ENCODE measurements at regions not wholly inside any gene's neighbourhood (a gene's known extent, or its start where the extent isn't known, plus 50 kb on each side); places are given as distances from the start of the nearest gene placed in this dataset.
"Not testable (repeated sequence)": the region's sequence is repeated elsewhere in the genome, so short reads cannot be mapped to it uniquely, and the experiment has no call there.

DNA sequence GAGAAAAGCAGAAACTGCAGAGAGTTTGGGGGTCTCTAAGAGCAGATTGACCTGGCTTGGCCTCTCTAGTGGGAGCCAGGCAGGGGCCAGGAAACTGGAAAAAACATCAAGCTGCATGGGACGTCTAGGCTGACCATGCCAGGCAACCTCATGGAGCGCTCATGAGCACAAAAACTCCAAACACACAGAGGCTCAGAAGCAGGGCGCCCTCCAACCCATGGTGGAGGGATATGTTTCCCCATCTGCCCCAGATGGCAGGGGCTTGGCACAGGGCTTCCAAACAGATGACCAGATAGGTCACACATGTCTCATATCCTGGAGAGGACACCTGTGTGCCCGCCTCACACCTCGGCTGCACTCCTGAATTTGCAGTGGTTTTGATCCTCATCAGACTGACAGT is 879.0 kb downstream of the UQCRFS1 start:
- no peak for DNase-seq

DNA sequence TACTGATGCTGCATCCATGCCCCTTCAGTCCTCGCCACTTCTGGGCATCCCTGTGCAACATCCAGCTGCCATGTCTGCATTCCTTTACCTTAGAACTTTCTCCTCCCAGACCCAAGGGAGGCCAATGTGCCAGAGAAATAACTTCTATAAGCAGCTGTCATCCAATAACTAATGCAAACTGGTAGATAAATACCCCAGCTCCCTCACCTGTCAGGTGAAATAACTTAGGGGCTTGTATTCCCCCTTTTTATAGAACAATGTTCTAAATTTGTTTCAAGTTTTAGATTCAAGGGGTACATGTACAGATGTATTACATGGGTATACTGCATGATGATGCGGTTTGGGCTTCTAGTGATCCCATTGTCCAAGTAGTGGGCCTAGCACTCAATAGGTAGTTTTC is 880.1 kb downstream of the UQCRFS1 start:
- no peak for DNase-seq

DNA sequence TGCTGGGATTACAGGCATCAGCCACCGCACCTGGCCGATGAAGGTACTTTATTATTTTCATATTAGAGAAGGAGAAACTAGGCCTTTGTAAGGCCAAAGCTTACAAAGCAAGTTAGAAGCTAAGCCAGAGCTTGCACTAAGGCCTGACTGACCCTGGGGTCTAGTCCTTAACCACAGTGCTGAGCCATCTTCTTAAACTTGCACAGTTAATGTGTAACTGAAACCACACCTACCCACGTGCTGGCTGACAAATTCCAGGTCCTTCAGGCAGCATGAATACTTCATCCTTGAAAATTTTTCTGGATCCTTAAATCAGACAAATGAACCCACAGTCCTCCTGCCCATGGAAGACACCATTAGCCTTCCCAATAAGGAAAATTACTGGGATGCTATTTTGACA is 880.6 kb downstream of the UQCRFS1 start:
- DNase-seq, result no peak

DNA sequence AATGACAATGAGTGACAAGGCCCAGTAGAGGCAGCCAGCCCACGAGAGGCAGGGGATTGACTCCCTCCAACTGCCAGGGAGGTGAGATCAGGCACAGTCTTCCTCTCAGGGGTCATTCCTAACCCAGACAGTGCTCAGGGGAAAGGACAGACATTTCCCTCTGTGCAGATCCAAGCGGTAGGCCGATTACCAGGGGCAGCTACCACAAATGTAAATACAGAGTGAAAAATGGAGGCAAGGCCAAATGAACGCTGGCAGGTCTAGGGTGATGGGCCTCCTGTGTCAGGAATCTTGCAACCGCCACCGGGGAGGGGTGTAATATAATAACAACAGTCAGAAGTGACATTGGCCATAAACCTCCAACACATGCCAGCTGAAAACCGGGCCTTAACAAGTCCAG is 881.4 kb downstream of the UQCRFS1 start:
- DNase-seq, result no peak

DNA sequence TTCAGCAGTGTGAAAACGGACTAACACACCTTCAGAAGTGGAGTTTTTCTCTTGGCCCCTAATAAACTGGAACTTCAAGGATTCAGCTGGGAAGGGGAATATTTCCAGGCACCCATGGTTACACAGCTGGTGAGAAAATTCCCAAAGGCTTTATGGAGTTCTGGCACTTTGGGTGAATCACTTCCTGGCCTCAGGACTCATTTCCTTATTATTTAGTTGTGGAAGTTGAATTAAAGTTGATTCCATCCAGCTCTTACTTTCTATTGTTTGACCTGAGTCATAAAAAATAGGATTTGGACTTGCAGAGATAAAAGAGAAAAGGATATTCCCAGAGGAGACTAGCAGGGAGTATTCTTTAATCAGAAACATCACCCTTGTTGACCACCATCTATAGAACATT is 882.1 kb downstream of the UQCRFS1 start:
- no peak for DNase-seq

DNA sequence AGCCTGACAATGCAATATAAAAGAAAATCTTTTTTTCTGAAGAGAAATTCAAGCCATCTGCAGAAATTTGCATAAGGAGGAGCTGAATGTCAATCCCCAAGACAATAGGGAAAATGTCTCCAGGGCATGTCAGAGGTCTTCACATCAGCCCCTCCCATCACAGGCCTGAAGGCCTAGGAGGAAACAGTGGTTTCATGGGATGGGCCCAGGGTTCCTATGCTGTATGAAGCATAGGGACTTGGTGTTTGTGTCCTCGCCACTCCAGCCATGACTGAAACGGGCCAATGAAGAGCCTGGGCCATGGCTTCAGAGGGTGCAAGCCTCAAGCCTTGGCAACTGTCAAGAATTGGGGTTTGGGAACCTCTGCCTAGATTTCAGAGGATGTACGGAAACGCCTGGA is 883.5 kb downstream of the UQCRFS1 start:
- no peak for DNase-seq

DNA sequence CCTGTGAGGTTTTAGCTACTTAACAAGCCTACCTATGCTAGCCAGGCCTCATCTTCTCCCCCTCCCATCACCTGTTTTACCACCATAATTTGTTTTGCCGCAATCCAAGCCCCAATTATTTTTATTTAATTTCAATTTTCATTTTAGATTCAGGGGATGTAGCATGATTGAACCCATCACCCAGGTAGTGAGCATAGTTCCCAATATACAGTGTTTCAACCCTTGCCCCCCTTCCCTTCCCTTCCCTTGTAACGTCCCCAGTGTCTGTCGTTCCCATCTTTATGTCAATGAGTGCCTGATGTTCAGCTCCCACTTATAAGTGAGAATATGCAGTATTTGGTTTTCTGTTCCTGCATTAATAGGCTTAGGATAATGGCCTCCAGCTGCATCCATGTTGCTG is 885.0 kb downstream of the UQCRFS1 start:
- DNase-seq, result no peak

DNA sequence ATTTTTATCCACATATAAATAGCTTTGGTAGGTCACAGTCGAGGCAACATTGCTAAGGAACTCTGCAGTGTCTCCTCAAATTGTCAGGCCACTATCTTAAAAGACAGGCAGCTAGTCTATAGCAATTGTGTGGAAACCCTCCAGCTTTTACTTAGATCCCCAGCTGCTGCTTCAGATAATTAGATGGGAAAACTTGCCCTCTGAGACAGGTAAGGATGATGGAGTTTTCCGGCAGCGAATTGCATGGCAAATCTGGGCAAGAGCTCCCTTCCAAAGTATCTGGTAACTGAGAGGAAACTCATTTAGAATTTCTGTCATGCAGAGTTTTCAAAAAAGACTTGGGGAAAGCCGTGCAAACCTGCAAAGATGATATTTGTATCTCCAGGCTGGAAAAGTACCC is 886.2 kb downstream of the UQCRFS1 start:
- DNase-seq, result no peak

DNA sequence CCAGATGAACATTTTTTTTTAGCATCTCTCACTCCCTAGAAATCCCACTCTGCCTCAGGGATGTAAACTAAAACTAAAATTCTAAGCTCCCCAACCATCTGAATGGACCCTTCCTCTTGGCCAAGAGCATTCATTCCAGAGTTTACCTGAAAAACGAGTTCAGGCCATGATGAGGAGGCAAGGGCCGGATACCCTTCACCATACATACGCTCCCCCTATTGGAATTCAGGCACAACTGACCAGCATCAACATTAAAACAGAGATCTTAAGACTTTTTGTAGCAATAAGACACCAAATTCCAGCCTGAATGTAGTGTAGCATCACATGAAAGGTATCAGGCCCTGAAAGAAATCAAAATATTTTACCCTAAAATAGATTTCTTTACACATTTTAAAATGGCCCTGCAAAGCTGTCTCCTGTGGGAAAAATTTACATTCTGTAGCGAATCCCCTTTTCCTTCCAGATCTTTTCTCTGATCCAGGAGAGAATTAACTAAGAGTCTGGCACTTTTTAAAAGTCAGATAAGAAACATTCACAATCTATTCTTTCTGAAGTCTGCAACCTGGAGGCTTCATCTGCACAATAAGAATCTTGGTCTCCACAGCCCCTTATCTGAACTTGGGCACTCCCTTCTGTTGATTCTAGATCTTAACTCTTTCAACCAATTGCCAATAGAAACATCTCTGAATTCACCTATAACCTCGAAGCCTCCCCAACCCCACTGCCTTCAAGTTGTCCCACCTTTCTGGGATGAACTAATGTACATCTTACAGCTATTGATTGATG is 888.5 kb downstream of the UQCRFS1 start:
- no peak for DNase-seq

DNA sequence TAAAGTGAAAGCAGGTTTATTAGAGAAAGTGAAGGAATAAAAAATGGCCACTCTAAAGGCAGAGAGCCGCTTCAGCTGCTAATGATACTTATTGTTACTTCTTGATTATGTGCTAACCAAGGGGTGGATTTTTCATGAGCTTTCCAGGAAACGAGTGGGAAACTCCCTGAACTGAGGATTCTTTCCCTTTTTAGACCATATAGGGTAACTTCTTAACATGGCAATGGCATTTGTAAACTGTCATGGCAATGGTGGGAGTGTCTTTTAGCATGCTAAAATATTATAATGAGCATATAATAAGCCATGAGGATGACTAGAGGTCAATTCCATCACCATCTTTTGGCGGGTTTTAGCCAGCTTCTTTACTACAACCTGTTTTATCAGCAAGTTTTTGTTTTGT is 890.0 kb downstream of the UQCRFS1 start:
- no peak for DNase-seq

DNA sequence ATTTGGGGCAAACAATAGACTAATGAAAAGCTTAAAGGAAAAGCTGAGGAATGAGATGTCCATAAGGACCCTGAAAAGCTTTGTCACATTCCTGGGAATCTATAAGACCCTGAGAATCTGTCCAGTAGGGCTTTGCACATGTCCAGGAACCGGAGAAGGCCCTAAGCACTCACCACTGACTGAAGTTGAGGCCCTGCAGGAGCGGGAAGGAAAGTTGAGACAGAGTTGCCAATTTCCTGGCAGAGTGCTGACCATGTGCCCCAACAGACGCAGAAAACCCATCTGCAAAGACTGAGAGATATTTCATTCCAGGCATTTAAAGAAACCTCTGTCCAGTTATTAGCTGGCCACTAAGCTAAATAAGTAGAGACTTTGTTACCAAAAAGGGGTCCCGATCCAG is 890.5 kb downstream of the UQCRFS1 start:
- no peak for DNase-seq

DNA sequence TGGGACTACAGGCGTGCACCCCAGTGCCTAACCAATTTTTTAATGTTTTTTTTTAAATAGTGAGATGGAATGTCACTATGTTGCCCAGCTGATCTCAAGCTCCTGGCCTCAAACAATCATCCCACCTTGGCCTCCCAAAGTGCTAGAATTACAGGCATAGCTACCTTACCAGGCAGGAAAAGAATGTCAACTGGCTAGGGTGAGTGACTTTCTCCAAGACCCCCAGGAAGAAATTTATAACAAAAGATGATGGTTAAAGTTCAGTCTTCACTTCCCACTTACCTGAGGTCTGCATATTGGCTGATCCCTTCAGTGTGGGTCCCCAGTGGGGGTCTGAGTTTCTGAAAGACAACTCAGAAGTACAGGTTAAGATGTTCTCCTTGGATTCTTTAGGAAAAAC is 893.0 kb downstream of the UQCRFS1 start:
- DNase-seq, result no peak

DNA sequence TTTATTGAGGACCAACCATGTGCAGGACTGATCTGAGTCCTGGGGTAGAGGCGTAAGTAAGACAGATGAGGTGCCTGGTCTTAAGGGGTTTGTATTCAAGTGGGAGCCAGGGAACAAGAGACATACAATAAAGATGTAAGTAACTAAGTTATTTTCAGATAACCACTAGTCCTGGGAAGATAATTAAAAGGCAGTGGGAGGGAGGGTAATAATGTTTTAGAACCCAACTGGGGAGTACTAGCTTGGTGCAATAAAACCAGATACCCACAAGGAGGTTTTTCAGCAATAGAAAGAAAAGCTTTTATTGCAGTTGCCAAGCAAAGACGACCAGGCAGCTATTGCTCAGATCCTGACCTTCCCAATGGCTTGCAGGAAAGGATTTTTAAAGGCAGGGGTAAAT is 893.7 kb downstream of the UQCRFS1 start:
- no peak for DNase-seq

DNA sequence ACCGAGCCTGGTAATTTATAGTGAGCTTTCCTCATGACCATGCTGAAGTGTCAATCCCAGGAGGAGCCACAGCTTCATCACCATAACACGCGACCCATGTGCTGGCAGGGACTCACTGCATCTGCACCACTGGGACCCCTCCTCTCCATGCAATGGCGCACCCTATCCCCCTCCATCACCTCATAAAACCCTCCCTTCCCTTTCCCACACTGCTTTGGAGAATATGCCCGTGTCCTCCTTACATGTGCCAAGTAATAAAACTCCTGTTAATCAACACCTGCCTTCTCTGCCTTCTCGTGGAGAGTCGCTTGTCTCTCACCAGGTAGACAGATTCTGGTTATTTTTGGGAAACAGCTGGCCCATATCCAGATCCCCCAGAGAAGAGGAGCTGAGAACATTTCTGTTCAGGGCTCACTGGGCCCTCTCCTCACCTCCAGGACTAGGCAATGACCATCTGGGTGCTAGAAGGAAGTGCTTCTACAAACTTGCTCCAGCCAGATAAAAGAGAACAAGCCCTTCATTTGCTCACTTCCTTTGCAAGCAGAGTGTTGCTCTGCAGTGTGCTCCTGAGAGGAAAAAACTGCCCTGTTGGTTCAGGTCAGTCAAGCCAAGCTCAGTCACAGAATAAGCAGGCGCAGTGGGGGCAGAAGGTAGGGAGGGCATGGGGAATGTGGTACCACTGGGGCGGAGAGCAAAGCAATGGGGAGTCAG is 894.3 kb downstream of the UQCRFS1 start:
- DNase-seq, result no peak

DNA sequence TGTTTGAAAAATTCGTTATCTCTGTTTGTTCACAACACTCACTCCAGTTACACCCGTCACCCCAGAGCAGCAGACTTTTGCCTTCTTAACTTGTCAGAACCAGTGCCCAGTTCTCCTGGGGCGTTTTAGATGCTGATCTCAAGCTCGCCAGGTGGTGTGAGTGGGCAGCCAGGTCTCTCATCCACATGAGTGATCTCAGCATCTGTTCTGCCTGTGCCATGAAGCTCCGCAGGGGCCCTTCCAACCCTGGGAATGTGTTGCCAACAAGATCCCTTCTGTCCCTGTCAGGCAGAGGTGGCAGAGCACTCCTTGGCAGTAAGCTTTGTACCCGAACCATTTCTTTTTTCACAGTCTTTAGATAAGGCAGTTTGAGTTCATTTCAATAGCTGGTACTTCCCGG is 896.5 kb downstream of the UQCRFS1 start:
- no peak for DNase-seq

DNA sequence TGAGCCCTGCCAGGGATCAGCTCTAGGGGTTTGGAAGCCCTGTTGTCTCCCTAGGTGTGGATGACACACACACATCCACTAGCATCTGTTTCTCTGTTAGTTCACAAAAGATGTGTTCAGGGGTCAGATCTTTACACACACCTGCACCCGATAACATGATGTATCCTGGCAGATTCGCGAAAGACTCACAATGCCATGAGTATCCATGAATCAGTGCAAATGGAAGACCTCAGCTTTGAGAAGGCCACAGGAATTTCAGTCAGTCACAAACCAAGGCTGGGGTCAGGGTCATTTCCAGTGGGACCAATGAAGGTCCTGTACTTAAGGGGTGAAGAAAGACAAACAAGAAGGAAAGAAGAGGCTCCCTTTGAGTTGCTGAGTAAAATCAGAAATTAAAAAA is 898.2 kb downstream of the UQCRFS1 start:
- DNase-seq, result no peak

DNA sequence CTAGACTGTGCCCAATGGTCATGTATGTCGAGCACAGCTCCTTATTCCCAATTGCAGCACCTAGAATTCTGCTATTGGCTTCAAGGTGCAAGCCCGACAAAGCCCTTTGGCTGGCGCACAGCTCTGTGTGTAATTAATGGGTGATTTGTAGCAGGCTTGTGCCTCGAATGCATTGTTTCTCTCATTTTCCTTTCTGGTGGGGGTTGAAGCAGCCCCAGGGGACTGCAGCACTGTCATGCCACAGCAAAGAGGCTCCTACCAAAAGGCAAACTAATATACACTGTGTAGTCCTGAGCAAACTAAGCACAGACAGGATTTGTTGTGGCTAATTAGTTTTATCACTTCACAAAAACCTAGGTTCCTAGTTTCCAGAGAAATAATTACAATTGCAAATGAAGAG is 898.7 kb downstream of the UQCRFS1 start:
- DNase-seq, result no peak

DNA sequence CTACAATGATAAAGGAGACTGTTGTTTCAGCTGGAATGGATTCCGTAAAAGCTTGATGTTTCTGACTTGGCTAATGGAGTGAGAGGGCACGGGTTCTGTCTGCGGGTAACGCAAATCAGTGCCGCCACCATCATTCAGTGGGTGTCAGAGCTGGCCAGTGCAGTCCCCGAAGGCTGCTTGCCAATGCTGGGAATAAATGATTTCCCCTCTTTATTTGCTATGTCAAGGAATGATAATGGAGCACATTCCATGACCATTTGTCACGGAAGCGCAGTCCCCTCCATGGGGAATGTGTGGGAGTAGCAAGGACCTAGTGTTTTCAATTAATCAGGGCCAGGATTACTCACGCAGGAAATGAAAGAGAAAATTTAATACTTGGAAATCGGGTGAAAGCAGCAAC is 899.3 kb downstream of the UQCRFS1 start:
- no peak for DNase-seq

DNA sequence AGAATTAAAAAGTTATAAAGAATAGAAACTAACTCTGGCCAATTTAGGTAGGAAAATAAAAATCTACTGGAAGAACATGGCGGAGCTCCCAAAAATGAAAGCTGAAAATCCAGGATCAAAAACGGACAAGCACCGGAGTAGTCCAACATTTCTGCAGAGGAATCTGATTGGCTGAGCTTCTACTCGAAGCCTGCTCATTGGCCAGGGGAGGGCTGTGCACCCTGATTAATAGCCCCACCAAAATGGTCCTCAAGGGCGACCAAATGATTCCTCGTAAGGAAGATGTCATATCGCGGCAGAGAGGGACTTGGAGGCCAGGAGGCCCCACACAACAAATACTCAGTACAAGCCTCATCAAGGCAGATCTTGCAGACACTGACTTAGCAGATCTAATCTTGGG is 900.7 kb downstream of the UQCRFS1 start:
- no peak for DNase-seq

DNA sequence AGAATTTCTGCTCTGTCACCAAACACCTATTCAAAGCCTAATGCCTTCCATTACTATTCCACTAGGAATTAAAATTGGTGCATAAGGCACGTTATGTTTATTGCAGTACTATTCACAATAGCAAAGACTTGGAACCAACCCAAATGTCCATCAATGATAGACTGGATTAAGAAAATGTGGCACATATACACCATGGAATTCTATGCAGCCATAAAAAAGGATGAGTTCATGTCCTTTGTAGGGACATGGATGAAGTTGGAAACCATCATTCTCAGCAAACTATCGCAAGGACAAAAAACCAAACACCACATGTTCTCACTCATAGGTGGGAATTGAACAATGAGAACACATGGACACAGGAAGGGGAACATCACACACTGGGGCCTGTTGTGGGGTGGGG is 902.1 kb downstream of the UQCRFS1 start:
- DNase-seq, result not testable (repeated sequence)

DNA sequence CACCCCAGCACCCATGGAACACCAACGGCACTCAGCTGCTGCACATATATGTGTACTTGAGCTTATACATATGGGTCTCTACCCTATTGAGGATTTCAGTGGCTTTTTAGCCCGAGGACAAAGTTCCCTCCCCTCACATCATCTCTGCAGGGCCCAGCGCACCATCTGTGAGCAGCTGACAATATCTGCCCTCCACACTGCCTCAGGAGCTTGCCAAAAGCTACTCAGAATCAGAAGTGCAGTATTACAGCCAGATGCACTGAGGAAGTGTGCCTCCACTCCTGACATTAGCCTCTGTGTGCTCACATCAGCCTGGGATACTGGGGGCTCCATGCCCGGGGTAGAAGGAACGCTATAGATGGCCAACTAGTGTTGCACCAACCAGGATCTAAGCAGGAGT is 903.9 kb downstream of the UQCRFS1 start:
- DNase-seq, result no peak

DNA sequence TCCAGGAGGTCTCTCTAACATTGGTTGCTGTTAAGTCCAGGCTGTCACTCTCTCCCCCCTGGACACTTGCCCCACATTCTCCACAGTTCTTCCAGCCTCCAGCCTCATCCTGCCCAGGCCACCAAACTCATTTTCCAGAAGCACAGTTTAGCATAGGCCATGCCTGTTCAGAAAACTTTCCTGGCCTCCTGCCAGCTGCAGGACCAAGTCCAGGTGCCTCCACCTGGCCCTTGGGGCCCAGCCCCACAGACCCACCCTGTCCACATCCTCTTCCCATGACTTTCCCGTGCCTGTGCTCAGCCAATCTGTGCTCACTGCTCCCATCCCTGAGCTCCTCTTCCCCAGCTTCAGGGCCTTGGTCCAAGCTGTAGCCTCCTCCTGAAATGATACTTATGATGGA is 905.0 kb downstream of the UQCRFS1 start:
- DNase-seq, result no peak

DNA sequence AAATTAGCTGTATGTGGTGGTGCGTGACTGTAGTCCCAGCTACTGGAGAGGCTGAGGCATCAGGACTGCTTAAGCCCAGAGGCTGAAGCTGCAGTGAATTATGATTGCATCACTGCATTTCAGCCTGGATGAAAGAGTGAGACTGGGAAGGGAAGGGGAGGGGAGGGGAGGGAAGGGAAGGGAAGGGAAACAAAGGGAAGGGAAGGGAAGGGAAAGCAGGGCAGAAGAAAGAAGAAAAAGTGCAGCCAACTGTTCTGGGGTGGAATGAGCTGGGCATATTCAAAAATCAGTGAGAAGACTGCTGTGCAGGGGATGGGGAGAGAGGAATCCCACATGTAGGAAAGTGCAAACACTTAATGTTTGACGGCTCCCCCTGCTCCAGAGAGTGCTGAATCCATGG is 905.5 kb downstream of the UQCRFS1 start:
- DNase-seq, result no peak

DNA sequence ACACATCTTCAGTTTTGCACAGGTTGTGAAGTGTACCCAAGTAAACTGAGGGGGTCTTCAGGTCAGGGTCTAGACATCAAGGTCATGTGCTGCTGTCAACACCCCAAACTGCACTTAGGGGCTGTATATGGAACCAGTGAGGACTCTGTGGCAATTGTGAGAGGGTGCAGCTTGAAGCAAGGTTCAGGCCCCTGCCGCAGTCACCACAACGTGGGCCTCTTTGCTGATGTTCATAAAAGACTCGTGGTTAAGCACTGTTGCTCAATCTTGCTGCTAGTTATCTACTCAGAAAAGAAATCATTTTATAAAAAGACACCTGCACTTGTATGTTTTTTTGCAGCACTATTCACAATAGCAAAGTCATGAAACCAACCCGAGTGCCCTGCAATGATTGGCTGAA is 907.4 kb downstream of the UQCRFS1 start:
- no peak for DNase-seq

DNA sequence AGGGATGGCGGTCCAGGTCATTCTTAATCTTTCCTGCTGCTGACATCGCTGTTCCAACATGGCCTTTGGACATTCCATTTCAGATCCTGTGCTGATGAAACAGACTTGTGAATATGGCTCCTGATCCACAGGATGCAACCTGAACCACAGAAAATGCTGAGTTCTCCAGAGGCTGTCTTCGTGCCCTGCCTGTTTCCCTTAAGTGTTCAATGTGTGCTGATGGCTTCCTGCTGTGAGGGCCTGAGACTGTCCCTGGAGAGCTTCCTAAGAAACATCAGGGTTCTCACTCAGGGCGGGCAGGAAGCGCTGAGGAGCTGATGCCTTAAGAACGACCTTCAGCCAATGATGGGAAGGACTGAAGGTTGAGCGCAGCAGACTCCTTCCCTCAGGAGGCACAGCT is 909.4 kb downstream of the UQCRFS1 start:
- no peak for DNase-seq
